ENCODE measurements at regions not wholly inside any gene's neighbourhood (a gene's known extent, or its start where the extent isn't known, plus 50 kb on each side); places are given as distances from the start of the nearest gene placed in this dataset.
"Not testable (repeated sequence)": the region's sequence is repeated elsewhere in the genome, so short reads cannot be mapped to it uniquely, and the experiment has no call there.

DNA sequence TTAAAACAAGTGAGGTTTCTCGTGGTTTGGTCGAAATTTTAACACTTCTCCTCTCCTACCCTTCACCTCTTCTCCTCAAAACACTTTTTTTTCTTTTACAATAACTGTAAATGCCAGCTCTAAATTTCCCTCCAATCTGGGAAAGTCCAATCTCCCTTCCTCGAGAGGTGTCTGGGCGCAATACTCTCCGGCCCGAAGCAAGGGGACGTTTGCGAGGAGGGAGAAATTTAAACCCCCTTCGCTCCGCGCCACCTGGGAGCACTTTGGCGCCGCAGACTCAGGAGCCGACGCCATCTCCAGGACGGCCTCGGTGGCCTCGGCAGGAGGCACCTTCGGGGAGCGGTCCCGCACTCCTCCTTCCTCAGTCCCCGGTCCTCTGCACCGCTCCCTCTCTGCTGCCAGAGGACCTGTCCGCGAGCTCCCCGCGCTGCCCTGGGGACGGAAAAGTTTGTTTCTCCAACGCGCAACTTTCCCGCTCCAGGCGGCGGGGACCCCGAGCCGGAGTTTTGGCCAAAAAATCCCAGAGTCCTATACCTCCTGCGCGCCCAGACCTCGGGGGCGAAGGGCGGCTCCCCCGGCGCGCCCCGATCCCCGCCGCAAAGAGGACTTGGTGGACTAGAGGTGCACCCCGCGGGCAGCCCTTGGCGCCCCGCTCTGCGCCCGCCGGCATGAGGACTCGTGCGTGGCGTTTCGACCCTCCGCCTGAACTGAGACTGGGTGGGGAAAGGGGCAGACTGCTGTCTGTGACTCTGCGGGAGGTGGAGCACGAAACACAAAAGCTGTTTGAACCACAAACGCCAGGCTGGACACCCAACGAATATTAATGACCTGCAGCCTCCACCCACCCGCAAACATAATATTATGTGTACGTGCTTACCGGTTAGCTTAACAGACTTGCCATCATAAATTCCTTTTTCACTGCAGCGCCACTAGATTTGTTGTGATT lies 95.2 kb upstream of the HMGA2 start:
- Mint-ChIP-seq H3K27me3 (peaks cover 51% of the 10 kb centered on the region), H3K27ac (peak overlapping the region; percentile 74), H3K36me3 (no peaks in the 10 kb centered on the region)

DNA sequence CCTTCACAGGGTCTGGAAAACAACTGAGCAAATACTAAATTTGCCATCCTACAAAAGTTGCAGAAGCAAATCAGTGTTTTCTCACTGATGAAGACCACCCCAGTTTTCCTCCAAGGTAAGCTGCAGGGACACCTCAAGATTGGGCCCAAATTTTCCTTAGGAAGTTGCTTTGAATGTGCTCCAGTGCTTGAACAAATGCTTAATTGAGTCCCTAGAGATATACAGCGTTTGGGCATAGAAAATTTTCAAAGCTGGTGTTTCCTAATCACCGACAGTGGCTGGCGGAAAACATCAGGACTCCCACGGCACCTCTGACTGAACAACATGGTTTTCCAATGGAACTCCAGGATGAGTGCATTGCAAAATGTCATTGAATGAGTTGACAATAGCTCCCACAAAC lies 92.5 kb upstream of the HMGA2 start:
- no peaks in the 10 kb centered on the region for H3K36me3 Mint-ChIP-seq
- no peak overlapping the region for H3K27ac Mint-ChIP-seq
- H3K9me3 Mint-ChIP-seq = peaks cover 9% of the 10 kb centered on the region
- H3K4me1 Mint-ChIP-seq (ENCODE audit: unreplicated experiment) = peaks cover 27% of the 10 kb centered on the region
- no peak for DNase-seq (ENCODE audit: extremely low spot score, unreplicated experiment)
- peaks cover 62% of the 10 kb centered on the region for H3K27me3 Mint-ChIP-seq
- TF ChIP-seq, protein P1, sequence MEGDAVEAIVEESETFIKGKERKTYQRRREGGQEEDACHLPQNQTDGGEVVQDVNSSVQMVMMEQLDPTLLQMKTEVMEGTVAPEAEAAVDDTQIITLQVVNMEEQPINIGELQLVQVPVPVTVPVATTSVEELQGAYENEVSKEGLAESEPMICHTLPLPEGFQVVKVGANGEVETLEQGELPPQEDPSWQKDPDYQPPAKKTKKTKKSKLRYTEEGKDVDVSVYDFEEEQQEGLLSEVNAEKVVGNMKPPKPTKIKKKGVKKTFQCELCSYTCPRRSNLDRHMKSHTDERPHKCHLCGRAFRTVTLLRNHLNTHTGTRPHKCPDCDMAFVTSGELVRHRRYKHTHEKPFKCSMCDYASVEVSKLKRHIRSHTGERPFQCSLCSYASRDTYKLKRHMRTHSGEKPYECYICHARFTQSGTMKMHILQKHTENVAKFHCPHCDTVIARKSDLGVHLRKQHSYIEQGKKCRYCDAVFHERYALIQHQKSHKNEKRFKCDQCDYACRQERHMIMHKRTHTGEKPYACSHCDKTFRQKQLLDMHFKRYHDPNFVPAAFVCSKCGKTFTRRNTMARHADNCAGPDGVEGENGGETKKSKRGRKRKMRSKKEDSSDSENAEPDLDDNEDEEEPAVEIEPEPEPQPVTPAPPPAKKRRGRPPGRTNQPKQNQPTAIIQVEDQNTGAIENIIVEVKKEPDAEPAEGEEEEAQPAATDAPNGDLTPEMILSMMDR (conservative IDR thresholded peaks at IDR 0.05) = no peak
- H3K4me3 Mint-ChIP-seq = no peak overlapping the region

More for the DNA sequence above, 95.2 kb upstream of the HMGA2 start:
- peak; percentile 73 for DNase-seq (ENCODE audit: extremely low spot score, unreplicated experiment)
- Mint-ChIP-seq H3K4me3 (peak overlapping the region; percentile 89), H3K4me1 (ENCODE audit: unreplicated experiment) (peaks cover 27% of the 10 kb centered on the region), H3K9me3 (peaks cover 4% of the 10 kb centered on the region)
- TF ChIP-seq, protein P1 (conservative IDR thresholded peaks at IDR 0.05) = no peak

DNA sequence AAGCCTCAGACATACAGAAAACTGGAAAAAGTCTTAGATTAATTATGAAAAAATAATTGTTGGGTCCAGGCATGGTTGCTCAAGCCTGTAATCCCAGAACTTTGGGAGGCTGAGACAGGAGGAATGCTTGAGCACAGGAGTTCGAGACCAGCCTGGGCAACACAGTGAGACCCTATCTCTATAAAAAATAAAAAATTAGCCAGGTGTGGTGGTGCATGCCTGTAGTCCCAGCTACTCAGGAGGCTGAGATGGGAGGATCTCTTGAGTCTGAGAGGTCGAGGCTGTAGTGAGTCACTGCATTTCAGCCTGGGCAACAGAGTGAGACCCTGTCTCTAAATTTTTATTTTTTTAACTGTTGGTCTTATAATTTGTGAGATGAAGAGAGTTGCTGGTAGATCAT lies 90.6 kb upstream of the HMGA2 start:
- not testable (repeated sequence) for DNase-seq (ENCODE audit: extremely low spot score, unreplicated experiment); H3K4me3 Mint-ChIP-seq; H3K36me3 Mint-ChIP-seq; H3K27ac Mint-ChIP-seq
- Mint-ChIP-seq H3K4me1 (ENCODE audit: unreplicated experiment) (peaks cover 21% of the 10 kb centered on the region), H3K9me3 (peaks cover 12% of the 10 kb centered on the region), H3K27me3 (peaks cover 53% of the 10 kb centered on the region)

DNA sequence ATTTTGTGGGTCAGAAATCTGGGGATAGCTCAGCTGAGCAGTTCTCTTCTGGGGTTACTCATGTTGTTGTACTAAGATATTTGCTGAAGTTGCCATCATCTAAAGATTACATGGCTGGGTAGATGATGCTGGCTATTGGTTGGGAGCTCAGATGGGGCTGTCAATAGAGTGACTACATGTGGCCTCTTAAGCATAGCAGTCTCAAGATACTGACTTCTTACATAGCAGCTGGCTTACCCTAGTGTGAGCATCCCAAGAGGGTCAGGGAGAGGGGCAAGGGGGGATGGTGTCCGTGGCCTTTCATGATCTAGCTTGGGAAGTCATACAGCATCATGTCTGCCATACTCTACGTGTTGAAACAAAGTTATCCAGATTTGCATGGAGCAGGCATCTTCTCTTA lies 90.1 kb upstream of the HMGA2 start:
- Mint-ChIP-seq H3K27me3 (peaks cover 48% of the 10 kb centered on the region), H3K4me1 (ENCODE audit: unreplicated experiment) (peaks cover 17% of the 10 kb centered on the region), H3K36me3 (no peaks in the 10 kb centered on the region), H3K27ac (no peak overlapping the region), H3K4me3 (no peak overlapping the region), H3K9me3 (peaks cover 12% of the 10 kb centered on the region)
- TF ChIP-seq, protein P1 (conservative IDR thresholded peaks at IDR 0.05) = no peak
- no peak for DNase-seq (ENCODE audit: extremely low spot score, unreplicated experiment)

DNA sequence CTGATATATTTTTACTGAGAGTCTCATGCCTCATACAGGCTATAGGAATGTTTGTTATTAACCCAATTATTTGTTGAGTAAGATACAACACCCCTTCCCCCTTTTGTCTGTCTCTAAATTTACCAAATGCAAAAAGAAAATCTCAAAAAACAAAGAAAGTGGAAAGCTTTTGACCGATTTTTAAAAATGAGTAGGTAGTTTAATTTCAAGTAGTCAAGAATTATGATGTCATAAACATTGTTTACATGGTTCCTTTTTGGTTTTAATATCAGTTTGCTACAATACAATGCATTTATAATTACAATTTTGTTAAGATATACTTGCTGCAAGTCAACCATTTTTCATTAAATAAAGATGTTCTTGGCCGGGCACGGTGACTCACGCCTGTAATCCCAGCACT lies 84.7 kb upstream of the HMGA2 start:
- Mint-ChIP-seq H3K36me3 (no peaks in the 10 kb centered on the region), H3K4me3 (peak overlapping the region; percentile 45), H3K27ac (no peak overlapping the region), H3K4me1 (ENCODE audit: unreplicated experiment) (peaks cover 20% of the 10 kb centered on the region), H3K9me3 (peaks cover 8% of the 10 kb centered on the region), H3K27me3 (peaks cover 26% of the 10 kb centered on the region)
- TF ChIP-seq, protein P1 (conservative IDR thresholded peaks at IDR 0.05) = no peak
- no peak for DNase-seq (ENCODE audit: extremely low spot score, unreplicated experiment)

DNA sequence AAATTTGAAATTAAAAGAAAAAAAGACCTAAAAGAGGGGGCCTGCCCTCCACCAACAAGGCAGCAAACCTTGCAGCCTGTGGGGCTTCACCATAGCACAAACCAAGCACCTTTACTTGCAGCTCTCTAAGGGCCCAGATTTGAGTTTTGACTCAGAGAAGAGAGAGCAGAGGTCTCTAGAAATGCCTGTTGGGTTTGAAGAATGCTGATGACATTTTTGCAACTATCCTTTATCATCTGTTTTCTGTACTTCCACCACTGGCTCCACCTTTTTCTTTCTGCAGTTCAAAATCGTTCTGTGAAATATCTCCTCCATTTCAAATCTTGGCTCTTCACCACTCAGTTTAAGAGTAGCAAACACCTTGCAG lies 83.8 kb upstream of the HMGA2 start:
- H3K9me3 Mint-ChIP-seq = peaks cover 8% of the 10 kb centered on the region
- DNase-seq (ENCODE audit: extremely low spot score, unreplicated experiment) = no peak
- TF ChIP-seq, protein P1 (conservative IDR thresholded peaks at IDR 0.05) = no peak
- H3K27me3 Mint-ChIP-seq = peaks cover 24% of the 10 kb centered on the region
- H3K36me3 Mint-ChIP-seq = no peaks in the 10 kb centered on the region
- peak overlapping the region; percentile 42 for H3K27ac Mint-ChIP-seq
- peaks cover 20% of the 10 kb centered on the region for H3K4me1 Mint-ChIP-seq (ENCODE audit: unreplicated experiment)
- peak overlapping the region; percentile 96 for H3K4me3 Mint-ChIP-seq

Data from type B pancreatic cell (in vitro differentiated cells).